GM19239 (cell line): ENCODE measurements at regions not wholly inside any gene's neighbourhood (a gene's known extent, or its start where the extent isn't known, plus 50 kb on each side); places are given as distances from the start of the nearest gene placed in this dataset.
"Not testable (repeated sequence)": the region's sequence is repeated elsewhere in the genome, so short reads cannot be mapped to it uniquely, and the experiment has no call there.

Source experiments
- DNase-seq: peaks from one replicate; pipeline ENCODE4 v3.0.0; 2011; ENCODE audit warnings: low spot score; ENCODE audit not compliant: insufficient read length
- FAIRE-seq: peaks from 2 replicates; lab custom pipeline; 2011; peaks lifted over from hg19 to GRCh38; lab: Jason Lieb, UNC

- FAIRE-seq: no peak
- no peak for DNase-seq
Observed at GRCh38 chr7:123270570-123270969, 70.8 kb upstream of the SLC13A1 start.

- FAIRE-seq: no peak
Observed at GRCh38 chr7:123265853-123266252, 66.1 kb upstream of the SLC13A1 start.

GRCh38 chr7:123264820-123265219, 65.1 kb upstream of the SLC13A1 start:
- not testable (repeated sequence) for FAIRE-seq

More at GRCh38 chr7:123265853-123266252, 66.1 kb upstream of the SLC13A1 start:
- no peak for DNase-seq

GRCh38 chr7:123260428-123260960, 60.7 kb upstream of the SLC13A1 start:
- FAIRE-seq (no peak), DNase-seq (no peak)

More at GRCh38 chr7:123264820-123265219, 65.1 kb upstream of the SLC13A1 start:
- DNase-seq: not testable (repeated sequence)

GRCh38 chr7:123259759-123260158, 60.0 kb upstream of the SLC13A1 start:
- DNase-seq: no peak
- FAIRE-seq: no peak
